Smooth muscle cell (in vitro differentiated cells): ENCODE measurements at regions not wholly inside any gene's neighbourhood (a gene's known extent, or its start where the extent isn't known, plus 50 kb on each side); places are given as distances from the start of the nearest gene placed in this dataset.
A peak's percentile ranks its signal among the peaks of the same experiment; 100 is the strongest.

Experiments
- DNase-seq: peaks from one replicate; lab custom pipeline; 2025; ENCODE audit not compliant: unreplicated experiment; lab: John Stamatoyannopoulos, UW
- H2AFZ ChIP-seq: fragments of 200-600 bp; sonication (generic); 2 replicates; pipeline ENCODE4 v1.6.0; 2016; ENCODE audit warnings: antibody characterized with exemption, low read depth, mild to moderate bottlenecking
- H3F3A ChIP-seq: fragments of 200-600 bp; sonication (generic); 2 replicates; pipeline ENCODE4 v1.6.0; 2017; ENCODE audit warnings: antibody characterized with exemption, low read depth
- H3K27ac ChIP-seq: fragments of 200-600 bp; sonication (generic); 2 replicates; pipeline ENCODE4 v1.5.1; 2016; ENCODE audit warnings: low read depth, mild to moderate bottlenecking
- H3K27me3 ChIP-seq: fragments of 200-600 bp; sonication (generic); 2 replicates; pipeline ENCODE4 v1.6.1; 2016; ENCODE audit warnings: low read depth, mild to moderate bottlenecking
- H3K36me3 ChIP-seq: fragments of 200-600 bp; sonication (generic); 2 replicates; pipeline ENCODE4 v1.5.1; 2016; ENCODE audit warnings: low read depth
- H3K4me1 ChIP-seq: fragments of 200-600 bp; sonication (generic); 2 replicates; pipeline ENCODE4 v1.5.1; 2016; ENCODE audit warnings: low read depth
- H3K4me2 ChIP-seq: fragments of 200-600 bp; sonication (generic); 2 replicates; pipeline ENCODE4 v1.6.0; 2016; ENCODE audit warnings: mild to moderate bottlenecking
- H3K4me3 ChIP-seq: fragments of 200-600 bp; sonication (generic); 2 replicates; pipeline ENCODE4 v1.5.1; 2016; ENCODE audit warnings: mild to moderate bottlenecking
- H3K79me2 ChIP-seq: fragments of 200-600 bp; sonication (generic); 2 replicates; pipeline ENCODE4 v1.6.0; 2016; ENCODE audit warnings: low read depth, mild to moderate bottlenecking
- H3K9ac ChIP-seq: fragments of 200-600 bp; sonication (generic); 2 replicates; pipeline ENCODE4 v1.6.0; 2016; ENCODE audit warnings: low read depth
- H3K9me3 ChIP-seq: fragments of 200-600 bp; sonication (generic); replicated peaks from 2 replicates; pipeline ENCODE4 v1.5.1; 2016; ENCODE audit warnings: low read depth
- H4K20me1 ChIP-seq: fragments of 200-600 bp; sonication (generic); 2 replicates; pipeline ENCODE4 v1.6.0; 2016; ENCODE audit warnings: low read depth
- CTCF ChIP-seq: fragments of 200-600 bp; sonication (generic); IDR thresholded peaks from 2 replicates; pipeline ENCODE4 v1.5.1; 2017; ENCODE audit warnings: borderline replicate concordance, mild to moderate bottlenecking, antibody characterized with exemption; ENCODE audit not compliant: insufficient read depth, poor library complexity, severe bottlenecking
- WGBS: methylation state at CpG from one replicate; pipeline ENCODE4 v1.1.7; 2016; ENCODE audit warnings: low lambda C conversion rate; 5-methylcytosine and 5-hydroxymethylcytosine counted together

- no peak for DNase-seq
- Histone ChIP-seq H2AFZ (no peak overlapping the region), H3K27me3 (peaks cover 35% of the 10 kb centered on the region), H3K4me3 (no peak overlapping the region), H3K79me2 (no peaks in the 10 kb centered on the region), H3K9me3 (no peaks in the 10 kb centered on the region), H3K9ac (no peak overlapping the region), H4K20me1 (no peaks in the 10 kb centered on the region), H3K4me1 (no peaks in the 10 kb centered on the region), H3K36me3 (no peaks in the 10 kb centered on the region), H3K27ac (no peak overlapping the region), H3F3A (no peaks in the 10 kb centered on the region), H3K4me2 (no peak overlapping the region)
- TF ChIP-seq CTCF = peak; percentile 37
These were observed 70.9 kb downstream of the GCC1 start for GRCh38 chr7:127514499-127514898.

- Histone ChIP-seq H3K27ac (no peak overlapping the region), H3K4me2 (no peak overlapping the region), H3K9ac (no peak overlapping the region), H3K36me3 (no peaks in the 10 kb centered on the region), H3K9me3 (no peaks in the 10 kb centered on the region), H3K4me1 (no peaks in the 10 kb centered on the region), H3K27me3 (peaks cover 30% of the 10 kb centered on the region), H4K20me1 (no peaks in the 10 kb centered on the region), H3K4me3 (no peak overlapping the region), H3F3A (no peaks in the 10 kb centered on the region), H2AFZ (no peak overlapping the region), H3K79me2 (no peaks in the 10 kb centered on the region)
- DNase-seq = no peak
- 90% methylated on average over 11 of the region's 11 CpGs for WGBS
- no peak for TF ChIP-seq CTCF
These were observed 72.1 kb downstream of the GCC1 start for GRCh38 chr7:127513311-127513710.

GRCh38 chr7:127512663-127513062 lies 72.7 kb downstream of the GCC1 start:
- H3K4me2 ChIP-seq = no peak overlapping the region
- WGBS = 79% methylated on average over 6 of the region's 6 CpGs
- no peak for TF ChIP-seq CTCF

GRCh38 chr7:127504715-127505114 lies 80.7 kb downstream of the GCC1 start:
- Histone ChIP-seq H3K4me2 (no peak overlapping the region), H3K36me3 (no peaks in the 10 kb centered on the region), H3K27ac (no peak overlapping the region), H3K79me2 (no peaks in the 10 kb centered on the region), H4K20me1 (no peaks in the 10 kb centered on the region), H3K9me3 (no peaks in the 10 kb centered on the region), H2AFZ (no peak overlapping the region), H3F3A (no peaks in the 10 kb centered on the region), H3K4me1 (no peaks in the 10 kb centered on the region), H3K9ac (no peak overlapping the region), H3K4me3 (no peak overlapping the region), H3K27me3 (peaks cover 10% of the 10 kb centered on the region)
- peak; percentile 12 for TF ChIP-seq CTCF
- 18% methylated on average over 4 of the region's 4 CpGs for WGBS
- no peak for DNase-seq

More at GRCh38 chr7:127512663-127513062, 72.7 kb downstream of the GCC1 start:
- Histone ChIP-seq H3K4me1 (no peaks in the 10 kb centered on the region), H3K27me3 (peaks cover 36% of the 10 kb centered on the region), H4K20me1 (no peaks in the 10 kb centered on the region), H3K9ac (no peak overlapping the region), H3K4me3 (no peak overlapping the region), H3F3A (no peaks in the 10 kb centered on the region), H3K36me3 (no peaks in the 10 kb centered on the region), H3K79me2 (no peaks in the 10 kb centered on the region), H3K9me3 (no peaks in the 10 kb centered on the region), H3K27ac (no peak overlapping the region), H2AFZ (no peak overlapping the region)
- no peak for DNase-seq
